ENCODE measurements at regions not wholly inside any gene's neighbourhood (a gene's known extent, or its start where the extent isn't known, plus 50 kb on each side); places are given as distances from the start of the nearest gene placed in this dataset.

DNA sequence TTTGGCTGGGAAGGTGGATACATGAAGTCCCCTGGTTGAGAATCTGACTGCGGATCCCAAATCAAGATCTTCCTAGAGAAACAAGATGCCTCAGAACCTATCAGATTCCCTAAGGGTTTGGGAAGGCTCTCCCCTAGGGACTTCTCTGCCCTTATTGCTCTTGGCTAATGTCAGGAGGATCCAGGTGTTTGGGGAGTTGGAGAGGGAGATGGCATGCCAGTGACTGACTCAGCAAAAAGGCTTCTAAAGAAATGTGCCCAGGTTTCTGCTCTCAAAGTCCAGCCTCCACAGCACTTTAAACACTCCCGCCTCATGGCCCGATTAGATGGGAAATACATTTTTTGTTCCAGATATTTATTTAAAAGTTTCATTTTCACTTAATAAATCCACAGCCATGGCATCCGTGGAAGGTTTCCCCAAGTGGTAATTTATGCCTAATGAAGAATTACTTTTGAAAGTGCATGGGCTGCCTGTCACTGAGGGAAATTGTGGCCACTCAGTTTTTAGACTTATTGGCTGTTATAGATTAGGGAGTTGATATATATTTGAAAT, 156.4 kb downstream of the OSR1 start:
- H3K9me3 ChIP-seq = no peaks in the 10 kb centered on the region
- H3K36me3 ChIP-seq = no peaks in the 10 kb centered on the region
- H3K4me1 ChIP-seq = no peaks in the 10 kb centered on the region
- no peaks in the 10 kb centered on the region for H3K27me3 ChIP-seq
- no peak overlapping the region for H3K4me3 ChIP-seq
- DNase-seq (ENCODE audit: low spot score in 2 of 2) = no peak
- TF ChIP-seq, protein P1, sequence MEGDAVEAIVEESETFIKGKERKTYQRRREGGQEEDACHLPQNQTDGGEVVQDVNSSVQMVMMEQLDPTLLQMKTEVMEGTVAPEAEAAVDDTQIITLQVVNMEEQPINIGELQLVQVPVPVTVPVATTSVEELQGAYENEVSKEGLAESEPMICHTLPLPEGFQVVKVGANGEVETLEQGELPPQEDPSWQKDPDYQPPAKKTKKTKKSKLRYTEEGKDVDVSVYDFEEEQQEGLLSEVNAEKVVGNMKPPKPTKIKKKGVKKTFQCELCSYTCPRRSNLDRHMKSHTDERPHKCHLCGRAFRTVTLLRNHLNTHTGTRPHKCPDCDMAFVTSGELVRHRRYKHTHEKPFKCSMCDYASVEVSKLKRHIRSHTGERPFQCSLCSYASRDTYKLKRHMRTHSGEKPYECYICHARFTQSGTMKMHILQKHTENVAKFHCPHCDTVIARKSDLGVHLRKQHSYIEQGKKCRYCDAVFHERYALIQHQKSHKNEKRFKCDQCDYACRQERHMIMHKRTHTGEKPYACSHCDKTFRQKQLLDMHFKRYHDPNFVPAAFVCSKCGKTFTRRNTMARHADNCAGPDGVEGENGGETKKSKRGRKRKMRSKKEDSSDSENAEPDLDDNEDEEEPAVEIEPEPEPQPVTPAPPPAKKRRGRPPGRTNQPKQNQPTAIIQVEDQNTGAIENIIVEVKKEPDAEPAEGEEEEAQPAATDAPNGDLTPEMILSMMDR (IDR thresholded peaks at IDR 0.05) = no peak
- intact Hi-C loops (cut with DNase I) = no loop called here
- H3K27ac ChIP-seq = no peak overlapping the region

DNA sequence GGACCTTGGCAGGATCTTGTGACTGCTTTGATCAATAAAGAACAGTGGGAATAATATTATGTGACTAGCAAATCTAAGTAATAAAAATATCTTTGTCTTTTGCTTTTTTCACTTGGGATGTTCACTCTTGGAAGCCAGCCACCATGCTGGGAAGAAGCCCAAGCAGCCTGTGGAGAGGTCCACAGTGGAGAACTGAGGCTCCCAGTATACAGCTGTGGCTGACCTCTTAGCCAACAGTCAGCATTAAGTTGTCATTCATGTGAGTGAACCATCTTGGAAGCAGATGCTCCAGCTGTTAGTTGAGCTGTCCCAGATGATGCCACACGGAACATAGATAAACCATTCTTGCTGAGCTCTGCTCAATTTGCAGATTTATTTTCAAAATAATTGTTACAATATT, 160.0 kb downstream of the OSR1 start:
- intact Hi-C loops (cut with DNase I) = no loop called here
- Histone ChIP-seq H3K27ac (no peak overlapping the region), H3K9me3 (no peaks in the 10 kb centered on the region), H3K36me3 (no peaks in the 10 kb centered on the region), H3K4me3 (no peak overlapping the region), H3K27me3 (no peaks in the 10 kb centered on the region), H3K4me1 (no peaks in the 10 kb centered on the region)
- TF ChIP-seq, protein P1 (IDR thresholded peaks at IDR 0.05) = no peak
- no peak for DNase-seq (ENCODE audit: low spot score in 2 of 2)

DNA sequence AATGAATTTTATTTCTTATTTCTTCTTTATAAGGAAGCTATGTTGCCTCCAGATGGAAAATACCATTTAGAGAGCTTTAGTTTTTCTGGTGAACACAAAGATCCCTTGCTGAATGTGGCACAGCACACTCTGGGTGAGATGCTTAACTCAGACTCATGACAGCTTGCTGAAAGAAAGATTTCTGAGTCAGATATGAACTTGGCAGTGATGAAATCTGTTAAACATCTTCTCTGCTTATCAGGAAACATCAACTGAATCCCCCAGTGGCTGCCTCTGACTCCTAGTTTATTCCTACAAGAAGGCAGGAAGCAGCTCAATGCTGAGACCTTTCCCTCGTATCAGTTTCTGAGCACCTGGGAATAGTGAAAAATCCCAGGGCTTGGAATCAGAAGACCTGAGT, 162.8 kb downstream of the OSR1 start:
- intact Hi-C loops (cut with DNase I) = no loop called here
- no peak for DNase-seq (ENCODE audit: low spot score in 2 of 2)
- TF ChIP-seq, protein P1 (IDR thresholded peaks at IDR 0.05) = no peak
- no peaks in the 10 kb centered on the region for H3K27me3 ChIP-seq
- H3K4me1 ChIP-seq = no peaks in the 10 kb centered on the region
- no peaks in the 10 kb centered on the region for H3K36me3 ChIP-seq
- no peaks in the 10 kb centered on the region for H3K9me3 ChIP-seq
- no peak overlapping the region for H3K4me3 ChIP-seq
- no peak overlapping the region for H3K27ac ChIP-seq

DNA sequence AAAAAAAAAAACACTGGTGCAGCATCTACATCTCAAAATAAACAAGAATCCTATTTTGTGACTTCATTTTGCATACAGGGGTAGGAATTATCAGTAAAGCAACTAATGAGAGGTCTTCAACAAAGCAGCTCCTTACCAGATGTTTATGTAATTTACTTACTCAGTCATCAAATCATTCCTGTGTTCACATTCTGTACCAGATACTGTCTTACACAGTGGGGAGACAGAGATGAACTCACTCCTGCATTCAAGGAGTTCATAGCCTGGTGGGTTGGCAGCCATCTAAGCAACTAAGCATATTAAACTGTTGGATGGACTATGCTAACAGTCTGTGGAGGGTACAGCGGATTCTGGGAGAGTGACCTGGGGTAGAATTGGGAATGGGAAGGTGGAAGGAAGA, 169.0 kb downstream of the OSR1 start:
- no peak overlapping the region for H3K27ac ChIP-seq
- H3K4me1 ChIP-seq = no peaks in the 10 kb centered on the region
- H3K36me3 ChIP-seq = no peaks in the 10 kb centered on the region
- intact Hi-C loops (cut with DNase I) = no loop called here
- no peaks in the 10 kb centered on the region for H3K27me3 ChIP-seq
- DNase-seq (ENCODE audit: low spot score in 2 of 2) = no peak
- H3K4me3 ChIP-seq = no peak overlapping the region
- no peaks in the 10 kb centered on the region for H3K9me3 ChIP-seq
- TF ChIP-seq, protein P1 (IDR thresholded peaks at IDR 0.05) = no peak

DNA sequence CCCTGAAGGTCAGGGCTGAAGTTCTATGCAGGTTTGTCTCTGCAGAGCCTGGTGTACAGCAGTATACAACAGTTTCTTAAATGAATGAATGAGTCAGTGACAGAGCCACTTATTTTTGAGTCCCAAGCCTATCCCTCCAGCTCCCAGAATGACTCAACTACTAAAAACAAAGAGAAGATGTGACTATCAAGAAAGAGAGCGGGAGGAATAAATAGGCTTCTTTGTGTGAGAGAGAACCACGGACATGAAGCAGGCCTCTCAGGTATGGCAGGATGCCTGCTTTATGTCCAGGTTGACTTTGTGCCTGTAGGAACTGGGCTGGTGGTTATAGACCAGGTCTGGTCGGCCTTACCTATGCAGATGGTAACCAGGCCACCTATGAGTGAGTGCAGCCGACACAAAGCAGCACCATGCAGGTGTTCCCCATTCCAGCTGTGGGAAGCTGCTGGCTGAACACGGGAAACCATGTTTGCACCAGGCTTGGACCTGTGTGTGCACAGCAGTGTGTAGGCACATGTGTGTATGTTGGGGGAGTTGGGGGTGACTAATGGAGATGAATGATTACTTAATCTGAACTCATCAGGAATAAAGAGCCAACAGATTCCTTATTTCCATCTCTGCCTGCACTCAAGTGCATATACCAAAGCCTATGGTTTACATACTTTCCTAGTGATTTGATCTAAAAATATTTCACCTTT, 171.0 kb downstream of the OSR1 start:
- no peak overlapping the region for H3K4me3 ChIP-seq
- H3K4me1 ChIP-seq = no peaks in the 10 kb centered on the region
- no peaks in the 10 kb centered on the region for H3K9me3 ChIP-seq
- intact Hi-C loops (cut with DNase I) = no loop called here
- DNase-seq (ENCODE audit: low spot score in 2 of 2) = no peak
- H3K36me3 ChIP-seq = no peaks in the 10 kb centered on the region
- no peaks in the 10 kb centered on the region for H3K27me3 ChIP-seq
- no peak overlapping the region for H3K27ac ChIP-seq
- TF ChIP-seq, protein P1 (IDR thresholded peaks at IDR 0.05) = no peak
